Smooth muscle cell (in vitro differentiated cells): ENCODE measurements at regions not wholly inside any gene's neighbourhood (a gene's known extent, or its start where the extent isn't known, plus 50 kb on each side); places are given as distances from the start of the nearest gene placed in this dataset.

ENCODE experiments used
- DNase-seq: peaks from one replicate; lab custom pipeline; 2025; ENCODE audit not compliant: unreplicated experiment; lab: John Stamatoyannopoulos, UW
- H2AFZ ChIP-seq: fragments of 200-600 bp; sonication (generic); 2 replicates; pipeline ENCODE4 v1.6.0; 2016; ENCODE audit warnings: antibody characterized with exemption, low read depth, mild to moderate bottlenecking
- H3F3A ChIP-seq: fragments of 200-600 bp; sonication (generic); 2 replicates; pipeline ENCODE4 v1.6.0; 2017; ENCODE audit warnings: antibody characterized with exemption, low read depth
- H3K27ac ChIP-seq: fragments of 200-600 bp; sonication (generic); 2 replicates; pipeline ENCODE4 v1.5.1; 2016; ENCODE audit warnings: low read depth, mild to moderate bottlenecking
- H3K27me3 ChIP-seq: fragments of 200-600 bp; sonication (generic); 2 replicates; pipeline ENCODE4 v1.6.1; 2016; ENCODE audit warnings: low read depth, mild to moderate bottlenecking
- H3K36me3 ChIP-seq: fragments of 200-600 bp; sonication (generic); 2 replicates; pipeline ENCODE4 v1.5.1; 2016; ENCODE audit warnings: low read depth
- H3K4me1 ChIP-seq: fragments of 200-600 bp; sonication (generic); 2 replicates; pipeline ENCODE4 v1.5.1; 2016; ENCODE audit warnings: low read depth
- H3K4me2 ChIP-seq: fragments of 200-600 bp; sonication (generic); 2 replicates; pipeline ENCODE4 v1.6.0; 2016; ENCODE audit warnings: mild to moderate bottlenecking
- H3K4me3 ChIP-seq: fragments of 200-600 bp; sonication (generic); 2 replicates; pipeline ENCODE4 v1.5.1; 2016; ENCODE audit warnings: mild to moderate bottlenecking
- H3K79me2 ChIP-seq: fragments of 200-600 bp; sonication (generic); 2 replicates; pipeline ENCODE4 v1.6.0; 2016; ENCODE audit warnings: low read depth, mild to moderate bottlenecking
- H3K9ac ChIP-seq: fragments of 200-600 bp; sonication (generic); 2 replicates; pipeline ENCODE4 v1.6.0; 2016; ENCODE audit warnings: low read depth
- H3K9me3 ChIP-seq: fragments of 200-600 bp; sonication (generic); replicated peaks from 2 replicates; pipeline ENCODE4 v1.5.1; 2016; ENCODE audit warnings: low read depth
- H4K20me1 ChIP-seq: fragments of 200-600 bp; sonication (generic); 2 replicates; pipeline ENCODE4 v1.6.0; 2016; ENCODE audit warnings: low read depth
- WGBS: methylation state at CpG from one replicate; pipeline ENCODE4 v1.1.7; 2016; ENCODE audit warnings: low lambda C conversion rate; 5-methylcytosine and 5-hydroxymethylcytosine counted together
- TF ChIP-seq, protein P1 (sequence below): fragments of 200-600 bp; sonication (generic); IDR thresholded peaks from 2 replicates; pipeline ENCODE4 v1.5.1; 2017; ENCODE audit warnings: borderline replicate concordance, mild to moderate bottlenecking, antibody characterized with exemption; ENCODE audit not compliant: insufficient read depth, poor library complexity, severe bottlenecking

DNA sequence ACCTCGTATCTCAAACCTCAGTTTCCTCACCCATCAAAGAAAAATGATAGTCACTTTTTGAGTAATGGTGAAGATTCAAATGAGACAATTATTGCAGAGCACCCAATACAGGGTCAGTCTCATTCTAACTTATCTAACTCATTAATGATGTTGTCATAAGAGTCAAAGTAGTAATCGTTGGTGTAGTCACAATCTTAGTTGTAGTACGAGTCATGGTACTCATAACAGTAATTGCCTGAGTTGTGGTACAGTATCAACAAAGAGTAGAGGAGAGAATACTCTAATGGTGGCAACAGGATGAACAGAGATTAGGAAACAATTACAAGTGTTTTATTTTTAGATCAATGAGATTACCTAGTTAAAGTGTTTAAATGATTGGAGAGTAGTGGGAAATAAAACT, 93.6 kb upstream of the TMTC2 start:
- Histone ChIP-seq H3K4me2 (no peak overlapping the region), H3K4me1 (no peaks in the 10 kb centered on the region), H4K20me1 (no peaks in the 10 kb centered on the region), H3F3A (no peaks in the 10 kb centered on the region), H3K79me2 (no peaks in the 10 kb centered on the region), H3K36me3 (no peaks in the 10 kb centered on the region), H3K27ac (no peak overlapping the region), H3K9ac (no peak overlapping the region), H2AFZ (no peak overlapping the region), H3K27me3 (no peaks in the 10 kb centered on the region), H3K4me3 (no peak overlapping the region), H3K9me3 (no peaks in the 10 kb centered on the region)
- WGBS = 83% methylated on average over 3 of the region's 3 CpGs
- TF ChIP-seq, protein P1, sequence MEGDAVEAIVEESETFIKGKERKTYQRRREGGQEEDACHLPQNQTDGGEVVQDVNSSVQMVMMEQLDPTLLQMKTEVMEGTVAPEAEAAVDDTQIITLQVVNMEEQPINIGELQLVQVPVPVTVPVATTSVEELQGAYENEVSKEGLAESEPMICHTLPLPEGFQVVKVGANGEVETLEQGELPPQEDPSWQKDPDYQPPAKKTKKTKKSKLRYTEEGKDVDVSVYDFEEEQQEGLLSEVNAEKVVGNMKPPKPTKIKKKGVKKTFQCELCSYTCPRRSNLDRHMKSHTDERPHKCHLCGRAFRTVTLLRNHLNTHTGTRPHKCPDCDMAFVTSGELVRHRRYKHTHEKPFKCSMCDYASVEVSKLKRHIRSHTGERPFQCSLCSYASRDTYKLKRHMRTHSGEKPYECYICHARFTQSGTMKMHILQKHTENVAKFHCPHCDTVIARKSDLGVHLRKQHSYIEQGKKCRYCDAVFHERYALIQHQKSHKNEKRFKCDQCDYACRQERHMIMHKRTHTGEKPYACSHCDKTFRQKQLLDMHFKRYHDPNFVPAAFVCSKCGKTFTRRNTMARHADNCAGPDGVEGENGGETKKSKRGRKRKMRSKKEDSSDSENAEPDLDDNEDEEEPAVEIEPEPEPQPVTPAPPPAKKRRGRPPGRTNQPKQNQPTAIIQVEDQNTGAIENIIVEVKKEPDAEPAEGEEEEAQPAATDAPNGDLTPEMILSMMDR = no peak
- no peak for DNase-seq

DNA sequence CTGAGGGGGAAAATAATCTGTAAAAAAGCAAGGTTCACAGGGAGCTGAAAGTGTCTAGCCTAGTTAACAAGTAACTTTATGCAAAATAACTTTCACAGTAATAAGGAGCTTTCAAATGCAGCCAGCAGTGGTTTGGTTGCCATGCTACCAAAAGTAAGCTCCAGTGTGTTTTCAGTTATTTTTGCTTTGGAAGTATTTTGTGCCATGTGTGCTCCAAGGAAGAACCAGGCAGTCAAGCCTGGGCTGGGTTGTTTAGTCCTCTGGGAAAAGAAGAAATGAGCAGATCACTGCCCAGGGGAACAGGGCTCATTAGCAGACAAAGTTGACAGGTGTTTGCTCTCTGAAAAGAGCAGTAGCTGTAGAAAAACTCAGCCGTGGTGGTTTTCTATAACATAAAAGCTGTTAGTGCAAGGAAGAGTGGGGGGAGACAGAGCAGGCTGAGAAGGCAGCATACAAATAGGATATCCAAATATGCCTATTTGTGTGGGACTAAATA, 92.8 kb upstream of the TMTC2 start:
- Histone ChIP-seq H3K27me3 (no peaks in the 10 kb centered on the region), H3K27ac (no peak overlapping the region), H2AFZ (no peak overlapping the region), H4K20me1 (no peaks in the 10 kb centered on the region), H3K9ac (no peak overlapping the region), H3K79me2 (no peaks in the 10 kb centered on the region), H3K4me1 (no peaks in the 10 kb centered on the region), H3K9me3 (no peaks in the 10 kb centered on the region), H3K4me2 (no peak overlapping the region), H3K36me3 (no peaks in the 10 kb centered on the region), H3F3A (no peaks in the 10 kb centered on the region), H3K4me3 (no peak overlapping the region)
- DNase-seq = no peak
- WGBS = 76% methylated on average over 1 of the region's 1 CpG
- TF ChIP-seq, protein P1 = no peak

DNA sequence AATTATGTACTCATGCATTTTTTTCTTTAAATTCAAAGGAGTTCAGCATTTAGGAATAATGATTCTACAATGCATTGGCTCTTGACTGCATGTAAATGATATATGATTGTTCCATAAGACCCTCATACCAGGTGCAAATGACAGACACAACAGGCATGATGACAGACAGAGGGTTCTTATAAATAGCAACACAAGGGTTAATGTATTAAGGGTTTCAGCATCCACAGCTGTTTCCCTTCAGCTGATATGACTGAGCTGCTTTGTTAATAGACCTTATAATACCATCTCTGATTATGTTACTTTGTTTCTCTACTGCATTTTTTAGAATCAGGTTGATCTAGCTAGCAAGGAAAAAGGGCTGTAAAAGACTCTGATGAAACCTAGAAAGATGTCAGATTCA, 90.8 kb upstream of the TMTC2 start:
- H3K9ac ChIP-seq = no peak overlapping the region
- no peak overlapping the region for H3K4me2 ChIP-seq
- H3K4me3 ChIP-seq = no peak overlapping the region
- H2AFZ ChIP-seq = no peak overlapping the region
- TF ChIP-seq, protein P1 = no peak
- no peaks in the 10 kb centered on the region for H3K4me1 ChIP-seq
- H3F3A ChIP-seq = no peaks in the 10 kb centered on the region
- H4K20me1 ChIP-seq = no peaks in the 10 kb centered on the region
- H3K9me3 ChIP-seq = no peaks in the 10 kb centered on the region
- peaks cover 3% of the 10 kb centered on the region for H3K27me3 ChIP-seq
- no peak for DNase-seq
- no peaks in the 10 kb centered on the region for H3K79me2 ChIP-seq
- H3K27ac ChIP-seq = no peak overlapping the region
- H3K36me3 ChIP-seq = no peaks in the 10 kb centered on the region

DNA sequence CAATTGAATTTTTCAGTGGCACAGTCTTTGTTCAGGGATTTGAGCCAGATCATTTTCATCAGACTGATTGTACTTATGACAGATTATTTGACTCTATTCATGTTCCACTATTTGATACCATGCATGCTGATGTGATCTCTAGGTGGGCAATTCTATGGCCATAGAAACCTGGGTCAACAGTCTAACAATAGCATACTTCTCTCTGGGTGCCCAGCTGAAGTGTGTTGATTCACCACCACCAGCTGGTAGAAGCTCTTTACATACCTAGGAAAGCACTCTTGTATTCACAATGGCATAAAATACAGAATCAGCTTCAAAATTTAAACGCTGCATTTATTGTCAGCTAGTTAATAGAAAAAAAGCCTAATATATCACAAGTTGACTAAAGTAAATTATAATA, 90.2 kb upstream of the TMTC2 start:
- no peak overlapping the region for H3K9ac ChIP-seq

More for the DNA sequence above, 90.2 kb upstream of the TMTC2 start:
- WGBS = 83% methylated on average over 1 of the region's 1 CpG
- Histone ChIP-seq H3K36me3 (no peaks in the 10 kb centered on the region), H3K4me3 (no peak overlapping the region), H3K79me2 (no peaks in the 10 kb centered on the region), H3K4me2 (no peak overlapping the region), H4K20me1 (no peaks in the 10 kb centered on the region), H3K9me3 (no peaks in the 10 kb centered on the region), H3F3A (no peaks in the 10 kb centered on the region), H3K27ac (no peak overlapping the region), H3K27me3 (peaks cover 3% of the 10 kb centered on the region), H2AFZ (no peak overlapping the region), H3K4me1 (no peaks in the 10 kb centered on the region)
- TF ChIP-seq, protein P1 = no peak
- DNase-seq = no peak
